Testis (tissue), 2 donors: ENCODE measurements at regions not wholly inside any gene's neighbourhood (a gene's known extent, or its start where the extent isn't known, plus 50 kb on each side); places are given as distances from the start of the nearest gene placed in this dataset.

ENCODE experiments used
- DNase-seq: peaks from one replicate; pipeline ENCODE4 v3.0.0-alpha.2; 2019
- H3K27ac ChIP-seq, 2 donors: fragments of 200-600 bp; sonication (generic); one replicate each; pipeline ENCODE4 v1.5.1; 2019
- H3K27me3 ChIP-seq: fragments of 200-600 bp; sonication (generic); one replicate; pipeline ENCODE4 v1.5.1; 2019
- H3K36me3 ChIP-seq: fragments of 200-600 bp; sonication (generic); one replicate; pipeline ENCODE4 v1.5.1; 2017; ENCODE audit warnings: low read depth; ENCODE audit errors: missing control alignments
- H3K4me1 ChIP-seq: fragments of 200-600 bp; sonication (generic); one replicate; pipeline ENCODE4 v1.5.1; 2019
- H3K4me3 ChIP-seq, 2 donors: fragments of 200-600 bp; sonication (generic); one replicate each; pipeline ENCODE4 v1.5.1; 2017 to 2019
- H3K9me3 ChIP-seq: fragments of 200-600 bp; sonication (generic); one replicate; pipeline ENCODE4 v1.5.1; 2017
- POLR2A ChIP-seq: fragments of 450-650 bp; IDR thresholded peaks from one replicate; pipeline ENCODE4 v1.6.1; 2017; ENCODE audit warnings: antibody characterized with exemption, mild to moderate bottlenecking, moderate library complexity
- WGBS, 2 donors: methylation state at CpG; one replicate each; pipeline ENCODE4 v1.1.5; 2018; 5-methylcytosine and 5-hydroxymethylcytosine counted together
- intact Hi-C: fragments of 100-400 bp; cut with DNase I; formaldehyde crosslinking; loops from one replicate; pipeline ENCODE4 v1.15.1; 2023; ENCODE audit warnings: low total_unique reads
- TF ChIP-seq, protein P1 (sequence below), 3 experiments: fragments of 450-650 bp in 2 of 3; fragments of 200-600 bp in 1 of 3; sonication (generic) in 1 of 3; IDR thresholded peaks; one replicate each; pipeline ENCODE4 v1.5.1; 2016 to 2019; ENCODE audit warnings: antibody characterized with exemption in 3 of 3, mild to moderate bottlenecking in 2 of 3, moderate library complexity in 1 of 3

DNA sequence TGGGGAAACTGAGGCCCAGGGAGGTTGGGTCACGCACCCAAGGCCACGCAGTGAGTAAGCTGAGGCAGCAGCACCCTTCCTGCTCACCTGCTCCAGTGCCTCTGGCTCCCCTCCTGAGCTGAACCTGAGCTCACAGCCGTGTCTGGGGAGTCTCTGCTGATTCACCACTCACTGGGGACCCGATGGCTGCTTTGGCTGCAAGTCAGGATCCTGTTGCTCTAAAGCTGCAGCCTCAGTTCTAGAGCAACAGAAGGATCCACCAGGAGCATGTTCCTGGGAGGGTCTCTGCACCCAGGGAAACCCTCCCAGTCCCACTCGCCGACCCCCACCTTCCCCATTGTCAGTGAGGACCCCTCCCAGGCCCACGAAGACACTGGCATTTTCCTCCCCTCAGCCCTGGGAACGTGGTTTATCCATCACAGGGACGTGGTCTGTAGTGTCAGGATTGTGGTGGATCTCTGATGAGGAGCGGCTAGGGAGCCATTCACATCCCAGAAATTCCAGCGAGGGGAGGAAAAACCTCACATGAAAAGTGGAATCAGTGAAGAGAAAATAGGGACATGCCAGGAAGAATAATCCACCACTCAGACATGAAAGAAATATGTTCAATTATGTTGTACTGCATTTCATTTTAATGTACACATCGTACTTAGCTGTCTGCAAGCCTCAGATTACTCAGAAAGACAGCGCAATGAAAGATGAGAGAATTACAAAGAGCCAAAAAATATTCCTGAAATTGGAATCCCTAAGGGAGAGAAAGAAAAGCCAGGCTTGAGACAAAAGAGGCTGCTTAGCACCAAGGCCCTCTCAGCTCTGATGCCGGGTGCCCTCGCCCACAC is 447.2 kb downstream of the MATN1 start:
- no peaks in the 10 kb centered on the region for H3K27me3 ChIP-seq
- intact Hi-C loops: no loop called here
- no peak for DNase-seq
- no peak for TF ChIP-seq POLR2A
- TF ChIP-seq, protein P1, sequence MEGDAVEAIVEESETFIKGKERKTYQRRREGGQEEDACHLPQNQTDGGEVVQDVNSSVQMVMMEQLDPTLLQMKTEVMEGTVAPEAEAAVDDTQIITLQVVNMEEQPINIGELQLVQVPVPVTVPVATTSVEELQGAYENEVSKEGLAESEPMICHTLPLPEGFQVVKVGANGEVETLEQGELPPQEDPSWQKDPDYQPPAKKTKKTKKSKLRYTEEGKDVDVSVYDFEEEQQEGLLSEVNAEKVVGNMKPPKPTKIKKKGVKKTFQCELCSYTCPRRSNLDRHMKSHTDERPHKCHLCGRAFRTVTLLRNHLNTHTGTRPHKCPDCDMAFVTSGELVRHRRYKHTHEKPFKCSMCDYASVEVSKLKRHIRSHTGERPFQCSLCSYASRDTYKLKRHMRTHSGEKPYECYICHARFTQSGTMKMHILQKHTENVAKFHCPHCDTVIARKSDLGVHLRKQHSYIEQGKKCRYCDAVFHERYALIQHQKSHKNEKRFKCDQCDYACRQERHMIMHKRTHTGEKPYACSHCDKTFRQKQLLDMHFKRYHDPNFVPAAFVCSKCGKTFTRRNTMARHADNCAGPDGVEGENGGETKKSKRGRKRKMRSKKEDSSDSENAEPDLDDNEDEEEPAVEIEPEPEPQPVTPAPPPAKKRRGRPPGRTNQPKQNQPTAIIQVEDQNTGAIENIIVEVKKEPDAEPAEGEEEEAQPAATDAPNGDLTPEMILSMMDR (IDR thresholded peaks at IDR 0.05): no peak
- H3K27ac ChIP-seq: no peak overlapping the region
- H3K4me3 ChIP-seq: no peak overlapping the region
- 83 to 88% methylated on average over 12 to 15 of the region's 15 CpGs for WGBS, 2 donors
- no peaks in the 10 kb centered on the region for H3K9me3 ChIP-seq
- H3K4me1 ChIP-seq: no peaks in the 10 kb centered on the region
- H3K36me3 ChIP-seq: no peaks in the 10 kb centered on the region

DNA sequence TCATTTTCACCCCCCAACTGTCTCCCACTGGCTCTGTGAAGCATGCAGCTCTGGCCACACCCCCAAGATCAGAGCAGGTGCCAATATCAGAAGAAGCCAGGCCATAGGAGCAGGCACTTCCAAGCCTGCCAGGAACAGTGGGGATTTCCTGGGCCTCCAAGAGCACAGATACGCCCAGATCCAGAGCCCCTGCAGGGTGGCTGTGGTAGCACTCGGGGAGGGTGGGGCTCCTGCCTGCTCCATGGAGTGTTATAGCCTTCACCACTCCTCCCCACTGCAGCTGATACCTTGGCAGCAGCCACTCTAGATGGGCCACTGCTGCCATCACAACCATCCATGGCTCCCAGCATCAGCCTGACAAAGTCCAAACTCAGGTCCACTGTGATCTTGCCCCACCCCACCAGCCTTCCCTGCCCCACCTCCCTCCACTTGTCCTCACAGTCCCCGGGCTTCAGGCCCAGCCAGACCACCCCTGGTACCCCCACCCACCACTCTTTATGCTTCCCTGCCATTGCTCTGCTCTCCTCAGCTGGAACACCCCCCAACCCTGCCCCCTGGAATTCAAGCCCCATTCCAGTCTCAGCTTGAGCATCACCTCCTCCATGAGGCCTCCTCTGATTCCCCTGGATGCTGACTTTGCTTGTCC is 448.3 kb downstream of the MATN1 start:
- H3K4me3 ChIP-seq: no peak overlapping the region
- no peaks in the 10 kb centered on the region for H3K36me3 ChIP-seq
- H3K4me1 ChIP-seq: no peaks in the 10 kb centered on the region
- no peak overlapping the region for H3K27ac ChIP-seq
- no peak for DNase-seq
- H3K27me3 ChIP-seq: no peaks in the 10 kb centered on the region
- 83 to 85% methylated on average over 2 to 3 of the region's 3 CpGs for WGBS, 2 donors
- no peaks in the 10 kb centered on the region for H3K9me3 ChIP-seq
- TF ChIP-seq, protein P1 (IDR thresholded peaks at IDR 0.05): no peak
- TF ChIP-seq POLR2A: no peak
- intact Hi-C loops: no loop called here

DNA sequence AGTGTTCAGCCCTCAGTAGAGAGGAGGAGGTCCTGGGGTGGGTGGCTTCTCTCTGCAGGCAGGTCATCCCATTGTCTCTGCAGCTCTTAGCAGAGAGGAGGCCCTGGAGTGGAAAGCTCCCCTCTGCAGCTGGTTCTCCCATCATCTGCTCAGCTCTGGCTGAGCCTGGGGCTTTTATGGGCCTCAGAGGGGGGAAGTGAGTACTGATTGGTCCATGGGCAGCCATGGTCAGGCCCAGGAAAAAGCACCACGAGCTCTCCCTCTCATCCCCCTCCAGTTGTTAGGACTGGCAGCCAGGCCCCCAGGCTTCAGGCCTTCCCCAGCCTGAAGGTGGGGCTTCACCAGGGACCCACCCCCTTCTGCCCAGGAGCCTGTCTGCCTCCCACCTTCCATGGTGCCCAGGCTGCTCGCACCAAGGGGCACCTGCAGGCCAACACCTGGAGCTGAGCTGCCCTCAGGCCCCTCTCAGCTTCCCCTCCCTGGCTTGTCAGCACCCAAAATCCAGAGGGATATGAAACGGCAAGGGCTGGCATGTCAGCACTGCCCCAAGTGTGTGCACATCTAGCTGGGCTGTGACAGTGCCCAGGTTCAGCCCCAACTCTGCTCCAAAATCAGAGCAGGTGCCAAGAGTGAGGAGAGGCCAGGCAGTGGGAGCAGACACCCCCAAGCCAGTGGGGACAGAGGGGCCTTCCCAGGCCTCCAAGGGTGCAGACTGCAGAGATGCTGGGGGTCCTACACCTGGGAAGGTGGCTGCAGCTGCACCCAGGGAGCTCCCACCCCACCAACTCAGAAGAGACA is 449.0 kb downstream of the MATN1 start:
- Histone ChIP-seq H3K27me3 (no peaks in the 10 kb centered on the region), H3K4me3 (no peak overlapping the region), H3K27ac (no peak overlapping the region), H3K4me1 (no peaks in the 10 kb centered on the region), H3K36me3 (no peaks in the 10 kb centered on the region), H3K9me3 (no peaks in the 10 kb centered on the region)
- TF ChIP-seq POLR2A: no peak
- TF ChIP-seq, protein P1 (IDR thresholded peaks at IDR 0.05): no peak
- no peak for DNase-seq
- intact Hi-C loops: no loop called here
- 65% methylated on average over 3 of the region's 3 CpGs; no CpG with 5 or more reads in 1 of the 2 donors for WGBS, 2 donors

DNA sequence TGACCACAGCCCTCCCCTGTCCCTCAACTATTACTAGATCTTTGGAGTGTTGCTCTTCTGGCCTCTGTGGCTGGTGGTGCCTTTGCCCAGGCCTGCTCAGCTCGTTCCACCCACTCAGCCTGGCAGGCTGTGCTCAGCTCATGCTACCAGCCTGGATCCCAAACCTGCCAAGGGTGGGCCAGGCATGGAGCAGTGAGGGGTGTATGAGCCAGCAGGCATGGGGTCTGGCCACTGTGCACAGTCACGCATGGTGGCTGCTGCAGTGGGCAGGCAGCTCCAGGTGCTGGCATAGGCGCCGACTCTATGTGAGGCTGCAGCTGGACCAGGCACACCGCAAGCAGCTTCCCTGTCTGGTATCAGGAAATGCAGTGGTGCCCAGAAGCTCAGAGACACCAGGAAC is 449.9 kb downstream of the MATN1 start:
- intact Hi-C loops: no loop called here
- Histone ChIP-seq H3K27me3 (no peaks in the 10 kb centered on the region), H3K4me1 (no peaks in the 10 kb centered on the region), H3K36me3 (no peaks in the 10 kb centered on the region), H3K4me3 (no peak overlapping the region), H3K9me3 (no peaks in the 10 kb centered on the region), H3K27ac (no peak overlapping the region)
- 85 to 94% methylated on average over 4 to 5 of the region's 5 CpGs for WGBS, 2 donors
- no peak for DNase-seq
- no peak for TF ChIP-seq POLR2A
- TF ChIP-seq, protein P1 (IDR thresholded peaks at IDR 0.05): no peak
